ENCODE measurements at regions not wholly inside any gene's neighbourhood (a gene's known extent, or its start where the extent isn't known, plus 50 kb on each side); places are given as distances from the start of the nearest gene placed in this dataset.

DNA sequence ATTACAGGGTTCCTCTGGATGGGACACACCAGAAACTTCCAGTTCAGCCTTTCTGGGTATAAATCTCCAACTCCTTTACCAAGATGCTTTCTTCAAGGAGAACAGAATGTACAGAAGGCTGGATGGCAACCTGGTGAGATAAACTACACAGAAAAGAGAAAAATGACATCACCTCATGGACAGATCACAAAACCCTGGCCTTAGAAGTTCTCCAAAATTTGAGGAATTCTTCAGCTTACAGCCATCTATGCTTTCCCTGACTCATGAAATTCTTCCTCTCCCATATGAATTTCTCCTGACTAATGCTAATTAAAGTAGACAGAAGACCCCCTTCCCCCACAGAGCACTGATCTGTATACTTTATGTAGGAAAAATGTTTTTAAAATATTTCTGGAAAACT, 345.4 kb downstream of the STIM2 start:
- no peak for DNase-seq (ENCODE audit: low read depth)
- no peak overlapping the region for H3K4me3 ChIP-seq (ENCODE audit: low read depth, low read length)
- TF ChIP-seq, protein P1, sequence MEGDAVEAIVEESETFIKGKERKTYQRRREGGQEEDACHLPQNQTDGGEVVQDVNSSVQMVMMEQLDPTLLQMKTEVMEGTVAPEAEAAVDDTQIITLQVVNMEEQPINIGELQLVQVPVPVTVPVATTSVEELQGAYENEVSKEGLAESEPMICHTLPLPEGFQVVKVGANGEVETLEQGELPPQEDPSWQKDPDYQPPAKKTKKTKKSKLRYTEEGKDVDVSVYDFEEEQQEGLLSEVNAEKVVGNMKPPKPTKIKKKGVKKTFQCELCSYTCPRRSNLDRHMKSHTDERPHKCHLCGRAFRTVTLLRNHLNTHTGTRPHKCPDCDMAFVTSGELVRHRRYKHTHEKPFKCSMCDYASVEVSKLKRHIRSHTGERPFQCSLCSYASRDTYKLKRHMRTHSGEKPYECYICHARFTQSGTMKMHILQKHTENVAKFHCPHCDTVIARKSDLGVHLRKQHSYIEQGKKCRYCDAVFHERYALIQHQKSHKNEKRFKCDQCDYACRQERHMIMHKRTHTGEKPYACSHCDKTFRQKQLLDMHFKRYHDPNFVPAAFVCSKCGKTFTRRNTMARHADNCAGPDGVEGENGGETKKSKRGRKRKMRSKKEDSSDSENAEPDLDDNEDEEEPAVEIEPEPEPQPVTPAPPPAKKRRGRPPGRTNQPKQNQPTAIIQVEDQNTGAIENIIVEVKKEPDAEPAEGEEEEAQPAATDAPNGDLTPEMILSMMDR (IDR thresholded peaks at IDR 0.05; ENCODE audit: insufficient read depth, low read depth, low read length), result no peak

DNA sequence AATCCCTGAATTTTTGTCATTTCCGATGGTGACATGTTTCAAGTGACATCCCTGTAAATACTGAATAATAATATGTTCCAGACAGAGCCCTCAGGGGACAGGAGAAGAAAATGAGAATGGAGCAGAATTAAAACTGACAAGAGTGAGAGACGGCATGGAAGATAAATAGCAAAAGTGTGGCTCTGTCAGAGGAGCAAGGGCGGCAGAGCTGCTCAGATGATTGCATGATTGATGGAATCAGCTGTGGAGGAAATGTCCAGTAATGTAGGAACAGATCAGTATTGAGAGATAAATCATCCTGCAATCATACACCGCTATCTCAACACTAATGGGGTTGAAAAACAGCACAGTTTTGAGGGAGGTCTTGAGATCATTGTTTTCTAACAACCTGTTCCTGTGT, 350.3 kb downstream of the STIM2 start:
- H3K4me3 ChIP-seq (ENCODE audit: low read depth, low read length), result no peak overlapping the region
- no peak for DNase-seq (ENCODE audit: low read depth)
- TF ChIP-seq, protein P1 (IDR thresholded peaks at IDR 0.05; ENCODE audit: insufficient read depth, low read depth, low read length), result no peak

DNA sequence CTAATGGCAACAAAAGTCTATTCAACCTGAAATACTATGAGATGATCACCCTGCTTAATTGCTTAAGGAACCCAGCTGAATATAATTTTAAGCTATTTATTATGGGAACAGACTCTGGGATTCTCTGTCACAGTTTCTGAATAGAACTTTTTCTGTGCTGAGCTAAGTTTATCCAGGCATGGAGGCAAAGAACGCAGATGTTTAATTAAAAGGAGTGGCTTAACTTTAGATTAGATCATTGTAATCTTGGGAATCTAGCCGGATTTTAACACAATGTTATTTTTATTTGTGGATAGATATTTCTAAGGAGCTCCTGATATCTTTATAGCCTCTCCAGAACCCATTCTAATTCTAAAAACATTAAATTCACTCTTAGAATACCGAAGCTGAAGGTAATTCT, 353.4 kb downstream of the STIM2 start:
- TF ChIP-seq, protein P1 (IDR thresholded peaks at IDR 0.05; ENCODE audit: insufficient read depth, low read depth, low read length), result no peak
- DNase-seq (ENCODE audit: low read depth), result no peak

DNA sequence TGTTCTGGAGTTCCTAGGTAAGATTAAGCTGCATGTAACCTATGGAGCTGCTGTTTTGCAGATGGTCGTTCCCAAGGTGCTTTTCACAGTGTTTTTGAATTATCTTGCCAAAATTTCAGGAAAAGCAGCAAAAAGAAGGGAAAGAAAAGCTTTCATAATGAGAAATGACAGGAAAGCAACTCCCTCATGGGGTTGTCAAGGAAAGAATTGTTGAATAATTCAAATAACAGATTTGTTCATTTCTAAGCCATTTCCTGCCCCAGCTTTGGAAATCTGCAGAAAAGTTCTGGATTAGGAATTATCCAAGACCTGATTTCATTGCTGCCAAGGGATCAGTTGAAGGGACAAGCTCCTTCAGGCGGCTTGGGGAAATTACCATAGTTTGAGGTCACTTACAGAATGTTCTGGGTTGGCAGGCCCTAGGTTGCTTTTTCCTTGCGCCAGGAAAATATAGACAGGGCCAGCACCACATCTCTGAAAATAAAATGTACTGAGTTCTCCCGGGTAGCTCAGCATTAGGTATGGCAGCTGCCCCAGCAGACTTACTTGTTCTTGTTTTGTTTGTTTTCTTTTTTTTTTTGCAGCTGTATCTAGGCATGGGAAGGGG, 354.7 kb downstream of the STIM2 start:
- TF ChIP-seq, protein P1 (IDR thresholded peaks at IDR 0.05; ENCODE audit: insufficient read depth, low read depth, low read length), result no peak
- no peak for DNase-seq (ENCODE audit: low read depth)
- H3K4me3 ChIP-seq (ENCODE audit: low read depth, low read length), result no peak overlapping the region

More for the DNA sequence above, 353.4 kb downstream of the STIM2 start:
- H3K4me3 ChIP-seq (ENCODE audit: low read depth, low read length), result no peak overlapping the region

DNA sequence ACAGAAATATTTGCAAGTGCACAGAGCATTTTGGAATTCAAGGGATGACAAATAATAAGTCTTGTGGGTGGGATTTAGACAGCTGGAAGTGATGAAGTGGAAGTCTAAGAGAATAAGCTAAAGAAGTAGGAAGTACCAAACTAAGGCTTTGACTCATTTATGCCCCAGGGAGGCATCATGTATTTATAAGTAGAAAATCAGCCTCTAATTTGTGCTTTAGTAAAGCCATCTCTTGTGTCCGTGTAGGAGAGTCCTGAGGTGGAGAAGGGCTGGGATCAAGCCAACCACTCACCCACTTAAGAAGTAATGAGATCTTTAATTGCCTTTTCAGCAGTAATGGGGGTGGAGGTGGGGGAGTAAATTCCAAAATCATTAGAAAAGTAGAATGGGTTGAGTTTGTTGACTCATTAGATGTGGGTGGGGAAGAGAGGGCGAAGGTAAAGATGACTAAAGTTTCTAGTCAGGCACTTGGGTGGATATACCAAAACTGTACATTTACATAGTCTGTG, 356.7 kb downstream of the STIM2 start:
- peak; percentile 3 for DNase-seq (ENCODE audit: low read depth)
- TF ChIP-seq, protein P1 (IDR thresholded peaks at IDR 0.05; ENCODE audit: insufficient read depth, low read depth, low read length), result no peak
- H3K4me3 ChIP-seq (ENCODE audit: low read depth, low read length), result no peak overlapping the region

DNA sequence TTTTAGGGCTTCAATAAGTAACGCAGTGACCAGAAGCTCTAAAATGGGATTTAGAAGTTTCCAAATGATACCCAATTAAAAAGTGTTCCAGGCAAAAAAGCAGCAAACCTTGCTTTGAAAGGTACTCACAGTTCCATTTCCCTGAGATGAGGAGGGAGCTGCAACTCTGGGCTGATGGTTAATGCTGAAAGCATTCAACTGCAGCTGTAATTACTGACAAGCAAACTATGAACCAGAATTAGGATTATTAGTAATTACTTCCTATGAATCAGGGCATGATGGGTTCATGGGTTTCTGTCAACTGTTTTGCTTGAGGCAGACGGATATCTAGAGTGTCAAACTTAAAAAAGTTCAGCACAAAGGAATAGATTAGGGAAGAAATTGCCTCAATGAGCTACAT, 357.4 kb downstream of the STIM2 start:
- DNase-seq (ENCODE audit: low read depth), result no peak
- H3K4me3 ChIP-seq (ENCODE audit: low read depth, low read length), result no peak overlapping the region
- TF ChIP-seq, protein P1 (IDR thresholded peaks at IDR 0.05; ENCODE audit: insufficient read depth, low read depth, low read length), result no peak

DNA sequence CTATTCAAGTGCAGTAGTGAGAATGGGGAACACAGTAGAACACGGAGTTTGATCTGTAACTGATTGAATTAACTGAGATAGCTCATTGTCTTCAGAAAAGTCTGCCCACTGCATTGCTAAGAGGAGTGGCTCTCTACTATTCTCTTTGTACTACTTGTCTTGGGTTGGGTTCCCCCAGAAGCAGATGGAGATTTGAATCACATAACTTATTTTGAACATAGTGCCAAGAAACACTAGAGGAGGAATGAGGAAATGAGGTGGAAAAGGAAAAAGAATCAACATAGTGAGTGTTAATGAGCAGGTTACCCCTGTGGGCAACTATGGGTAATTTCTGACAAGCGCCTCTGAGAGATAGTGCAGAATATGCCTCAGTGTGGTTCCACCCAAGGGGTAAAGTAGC, 362.7 kb downstream of the STIM2 start:
- H3K4me3 ChIP-seq (ENCODE audit: low read depth, low read length), result no peak overlapping the region
- TF ChIP-seq, protein P1 (IDR thresholded peaks at IDR 0.05; ENCODE audit: insufficient read depth, low read depth, low read length), result no peak
- DNase-seq (ENCODE audit: low read depth), result no peak
